Prostate gland (tissue), 2 donors: ENCODE measurements at regions not wholly inside any gene's neighbourhood (a gene's known extent, or its start where the extent isn't known, plus 50 kb on each side); places are given as distances from the start of the nearest gene placed in this dataset.

Source experiments
- DNase-seq: peaks from one replicate; pipeline ENCODE4 v3.0.0-alpha.2; 2019; ENCODE audit warnings: low spot score
- H3K27ac ChIP-seq, 2 donors: fragments of 200-600 bp; sonication (generic); 2 replicates each; pipeline ENCODE4 v1.5.1; 2017 to 2019
- H3K27me3 ChIP-seq: fragments of 200-600 bp; sonication (generic); replicated peaks from 2 replicates; pipeline ENCODE4 v1.5.1; 2019; ENCODE audit not compliant: insufficient read depth
- H3K36me3 ChIP-seq, 2 donors: fragments of 200-600 bp; sonication (generic); 1 replicate in 1 of 2; 2 replicates in 1 of 2; pipeline versions ENCODE4 v1.5.1 to v1.8.1; 2017 to 2019
- H3K4me1 ChIP-seq: fragments of 200-600 bp; sonication (generic); replicated peaks from 2 replicates; pipeline ENCODE4 v1.5.1; 2019
- H3K4me3 ChIP-seq, 2 donors: fragments of 200-600 bp; sonication (generic); 2 replicates each; pipeline ENCODE4 v1.5.1; 2017 to 2019
- H3K9me3 ChIP-seq: fragments of 200-600 bp; sonication (generic); 2 replicates; pipeline ENCODE4 v1.5.1; 2017
- POLR2A ChIP-seq: fragments of 450-650 bp; IDR thresholded peaks from one replicate; pipeline ENCODE4 v1.6.1; 2016; ENCODE audit warnings: antibody characterized with exemption, mild to moderate bottlenecking
- POLR2AphosphoS5 ChIP-seq: sonication (generic); formaldehyde crosslinking; IDR thresholded peaks from one replicate; pipeline ENCODE4 v1.6.1; 2017; ENCODE audit warnings: antibody characterized with exemption
- WGBS: methylation state at CpG from one replicate; pipeline ENCODE4 v1.1.5; 2018; 5-methylcytosine and 5-hydroxymethylcytosine counted together
- intact Hi-C: fragments of 100-400 bp; cut with DNase I; formaldehyde crosslinking; loops from one replicate; pipeline ENCODE4 v1.14.2; 2022
- TF ChIP-seq, protein P1 (sequence below), 4 experiments: fragments of 200-600 bp in 2 of 4; fragments of 450-650 bp in 2 of 4; sonication (generic) in 2 of 4; IDR thresholded peaks; 1 replicate in 3 of 4; 2 replicates in 1 of 4; pipeline ENCODE4 v1.5.1; 2016 to 2019; ENCODE audit warnings: antibody characterized with exemption in 4 of 4, mild to moderate bottlenecking in 2 of 4, moderate library complexity in 2 of 4

DNA sequence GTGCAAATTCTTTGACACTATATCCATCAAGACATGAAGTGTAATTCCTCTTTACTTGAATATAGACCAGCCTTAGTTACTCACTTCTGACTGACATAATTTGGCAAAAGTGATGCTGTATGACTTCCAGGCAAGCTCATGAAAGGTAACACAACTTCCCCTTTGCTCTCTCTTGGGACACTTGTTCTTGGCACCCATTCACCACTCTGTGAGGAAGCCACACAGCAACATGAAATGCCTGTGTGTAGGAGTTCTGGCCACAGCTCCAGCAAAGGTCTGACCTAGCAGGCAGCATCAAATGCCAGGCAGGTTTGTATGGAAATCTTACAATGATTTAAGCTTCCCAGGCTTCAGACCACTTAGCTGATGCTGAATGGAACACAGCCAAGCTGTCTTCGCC is 280.3 kb downstream of the PDHA2 start:
- DNase-seq, result no peak
- 84% methylated on average over 1 of the region's 1 CpG for WGBS
- H3K4me1 ChIP-seq, result no peaks in the 10 kb centered on the region
- TF ChIP-seq, protein P1, sequence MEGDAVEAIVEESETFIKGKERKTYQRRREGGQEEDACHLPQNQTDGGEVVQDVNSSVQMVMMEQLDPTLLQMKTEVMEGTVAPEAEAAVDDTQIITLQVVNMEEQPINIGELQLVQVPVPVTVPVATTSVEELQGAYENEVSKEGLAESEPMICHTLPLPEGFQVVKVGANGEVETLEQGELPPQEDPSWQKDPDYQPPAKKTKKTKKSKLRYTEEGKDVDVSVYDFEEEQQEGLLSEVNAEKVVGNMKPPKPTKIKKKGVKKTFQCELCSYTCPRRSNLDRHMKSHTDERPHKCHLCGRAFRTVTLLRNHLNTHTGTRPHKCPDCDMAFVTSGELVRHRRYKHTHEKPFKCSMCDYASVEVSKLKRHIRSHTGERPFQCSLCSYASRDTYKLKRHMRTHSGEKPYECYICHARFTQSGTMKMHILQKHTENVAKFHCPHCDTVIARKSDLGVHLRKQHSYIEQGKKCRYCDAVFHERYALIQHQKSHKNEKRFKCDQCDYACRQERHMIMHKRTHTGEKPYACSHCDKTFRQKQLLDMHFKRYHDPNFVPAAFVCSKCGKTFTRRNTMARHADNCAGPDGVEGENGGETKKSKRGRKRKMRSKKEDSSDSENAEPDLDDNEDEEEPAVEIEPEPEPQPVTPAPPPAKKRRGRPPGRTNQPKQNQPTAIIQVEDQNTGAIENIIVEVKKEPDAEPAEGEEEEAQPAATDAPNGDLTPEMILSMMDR (IDR thresholded peaks at IDR 0.05), result no peak
- no peak for TF ChIP-seq POLR2A
- no peak for TF ChIP-seq POLR2AphosphoS5
- H3K4me3 ChIP-seq, result no peak overlapping the region
- no peak overlapping the region for H3K27ac ChIP-seq
- intact Hi-C loops, result no loop called here
- no peaks in the 10 kb centered on the region for H3K9me3 ChIP-seq
- H3K27me3 ChIP-seq, result no peaks in the 10 kb centered on the region
- H3K36me3 ChIP-seq, result no peaks in the 10 kb centered on the region

DNA sequence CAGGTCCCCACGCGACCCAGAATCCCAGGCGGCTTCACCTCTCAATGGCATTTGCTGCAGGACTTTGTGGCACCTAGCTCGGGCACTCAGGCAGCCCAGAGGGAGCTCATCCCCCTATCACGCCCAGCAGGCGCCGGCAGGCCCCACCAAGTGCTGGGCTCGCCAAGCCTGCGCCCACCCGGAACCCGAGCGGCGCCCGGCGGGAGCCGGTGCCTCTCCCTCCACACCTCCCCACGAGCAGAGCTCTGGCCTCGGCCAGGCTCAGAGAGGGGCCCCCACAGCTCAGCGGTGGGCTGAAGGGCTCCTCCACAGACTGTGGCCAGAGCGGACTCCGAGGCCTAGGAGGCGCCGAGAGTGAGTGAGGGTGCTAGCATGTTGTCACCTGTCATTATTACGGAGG is 286.3 kb downstream of the PDHA2 start:
- intact Hi-C loops, result no loop called here
- TF ChIP-seq POLR2A, result no peak
- no peak for TF ChIP-seq POLR2AphosphoS5
- TF ChIP-seq, protein P1 (IDR thresholded peaks at IDR 0.05), result no peak
- no peak overlapping the region for H3K27ac ChIP-seq
- DNase-seq, result no peak
- H3K4me1 ChIP-seq, result no peaks in the 10 kb centered on the region
- H3K4me3 ChIP-seq, result no peak overlapping the region
- no peaks in the 10 kb centered on the region for H3K36me3 ChIP-seq
- 96% methylated on average over 19 of the region's 24 CpGs for WGBS
- no peaks in the 10 kb centered on the region for H3K27me3 ChIP-seq
- H3K9me3 ChIP-seq, result no peaks in the 10 kb centered on the region

DNA sequence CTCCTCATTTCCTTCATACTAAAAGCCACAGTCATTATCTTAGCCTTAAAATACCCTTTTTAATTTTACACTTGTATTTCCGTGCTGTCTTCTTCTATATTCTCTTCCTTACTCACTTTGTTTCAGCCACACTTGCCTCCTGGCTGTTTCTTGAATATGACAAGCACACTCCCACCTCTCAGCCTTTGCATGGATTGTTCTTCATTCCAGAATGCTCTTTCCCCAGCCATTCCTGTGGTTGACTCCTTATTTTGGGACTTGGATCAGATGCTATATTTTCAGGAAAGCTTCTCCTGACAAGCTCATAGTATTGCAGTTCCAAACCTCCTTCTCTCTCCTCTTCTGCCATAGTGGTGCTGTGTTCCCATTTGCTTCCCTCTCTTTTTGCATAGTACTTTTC is 291.3 kb downstream of the PDHA2 start:
- H3K36me3 ChIP-seq, result no peaks in the 10 kb centered on the region
- 68% methylated on average over 1 of the region's 1 CpG for WGBS
- H3K9me3 ChIP-seq, result no peaks in the 10 kb centered on the region
- H3K27ac ChIP-seq, result no peak overlapping the region
- H3K4me1 ChIP-seq, result no peaks in the 10 kb centered on the region
- TF ChIP-seq POLR2AphosphoS5 (no peak), POLR2A (no peak)
- TF ChIP-seq, protein P1 (IDR thresholded peaks at IDR 0.05), result no peak
- H3K4me3 ChIP-seq, result no peak overlapping the region
- DNase-seq, result no peak
- intact Hi-C loops, result no loop called here
- no peaks in the 10 kb centered on the region for H3K27me3 ChIP-seq

DNA sequence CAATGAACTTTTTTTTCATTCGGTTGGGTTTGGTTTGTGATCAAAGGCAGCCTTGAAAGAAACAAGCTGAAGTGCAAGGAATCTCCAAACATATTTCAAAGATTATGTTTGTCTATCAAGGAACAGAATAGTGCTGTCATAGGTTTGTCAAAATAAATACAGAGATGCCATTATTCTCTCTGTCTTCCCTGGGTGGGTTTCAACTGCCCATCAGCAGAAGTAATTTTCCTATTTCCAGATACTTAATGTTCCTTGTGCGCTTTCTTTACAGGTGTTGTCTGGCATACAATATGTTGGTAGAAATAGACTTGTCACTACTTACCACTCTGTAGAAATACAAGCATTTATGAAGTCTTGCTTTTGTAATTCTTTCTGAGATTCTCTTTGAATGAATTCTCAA is 294.9 kb downstream of the PDHA2 start:
- Histone ChIP-seq H3K9me3 (no peaks in the 10 kb centered on the region), H3K4me3 (no peak overlapping the region), H3K27me3 (no peaks in the 10 kb centered on the region), H3K27ac (no peak overlapping the region), H3K36me3 (no peaks in the 10 kb centered on the region), H3K4me1 (no peaks in the 10 kb centered on the region)
- intact Hi-C loops, result no loop called here
- TF ChIP-seq POLR2A, result no peak
- TF ChIP-seq, protein P1 (IDR thresholded peaks at IDR 0.05), result no peak
- DNase-seq, result no peak
- WGBS, result 79% methylated on average over 2 of the region's 2 CpGs

DNA sequence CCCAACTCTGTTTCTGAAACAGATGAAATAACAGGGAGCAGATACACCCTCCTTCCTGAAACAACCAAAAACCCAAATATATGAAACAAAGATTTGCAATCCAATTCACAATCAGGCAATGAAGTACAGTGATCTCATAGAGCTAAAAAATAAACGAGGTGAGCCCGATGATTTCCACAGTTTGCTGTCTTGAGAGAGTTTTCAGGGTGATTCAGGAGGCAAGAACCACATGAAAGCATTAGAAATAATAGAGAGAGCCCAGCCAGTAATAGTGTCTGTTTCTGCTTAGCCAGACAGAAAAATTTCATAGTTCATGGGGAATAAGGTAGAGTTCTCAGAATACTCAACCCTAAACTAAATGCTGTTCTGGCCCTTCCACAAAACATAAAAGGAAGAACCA is 296.2 kb downstream of the PDHA2 start:
- H3K4me1 ChIP-seq, result no peaks in the 10 kb centered on the region
- DNase-seq, result no peak
- no peaks in the 10 kb centered on the region for H3K9me3 ChIP-seq
- intact Hi-C loops, result no loop called here
- H3K4me3 ChIP-seq, result no peak overlapping the region
- H3K27me3 ChIP-seq, result no peaks in the 10 kb centered on the region
- 74% methylated on average over 2 of the region's 2 CpGs for WGBS
- TF ChIP-seq POLR2AphosphoS5 (no peak), POLR2A (no peak)
- TF ChIP-seq, protein P1 (IDR thresholded peaks at IDR 0.05), result no peak
- H3K36me3 ChIP-seq, result no peaks in the 10 kb centered on the region
- no peak overlapping the region for H3K27ac ChIP-seq
